ENCODE measurements at regions not wholly inside any gene's neighbourhood (a gene's known extent, or its start where the extent isn't known, plus 50 kb on each side); places are given as distances from the start of the nearest gene placed in this dataset.

DNA sequence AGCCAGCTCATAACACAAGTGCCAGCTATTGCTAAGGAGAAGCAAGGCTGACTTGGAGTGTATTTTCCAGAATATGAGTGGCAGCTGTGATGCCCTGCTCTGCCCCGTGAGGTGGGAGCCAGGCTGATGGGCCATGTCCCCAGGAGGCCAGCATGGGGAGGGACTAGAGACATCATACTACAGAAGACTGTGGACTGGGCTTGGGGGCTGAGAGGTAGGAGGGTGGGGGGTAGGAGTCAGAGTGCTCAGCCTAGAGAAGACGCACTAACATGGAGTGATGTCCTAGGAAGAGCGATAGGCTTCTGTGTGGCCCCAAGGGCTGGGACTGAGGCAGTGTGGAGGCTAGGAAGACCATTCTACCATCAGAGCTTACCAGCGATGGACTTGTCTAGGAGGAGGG lies 143.7 kb downstream of the WSCD1 start:
- Histone ChIP-seq H3K9me3 (replicated peaks; ENCODE audit: control insufficient read depth, insufficient read depth, low read depth, low read length) (no peaks in the 10 kb centered on the region), H3K27ac (ENCODE audit: extremely low read depth, low read depth, low read length) (no peak overlapping the region), H3K9me1 (ENCODE audit: control insufficient read depth, insufficient read depth, low read length) (no peaks in the 10 kb centered on the region), H3K4me1 (replicated peaks in 1 of 2; ENCODE audit: control insufficient read depth in 2 of 2, insufficient read depth in 2 of 2, low read length in 2 of 2) (no peaks in the 10 kb centered on the region), H3K4me3 (no peak overlapping the region), H2AFZ (ENCODE audit: low read depth, low read length) (no peak overlapping the region), H3K27me3 (ENCODE audit: control insufficient read depth in 2 of 2, insufficient read depth in 2 of 2, low read length in 2 of 2) (peaks cover 0 to 5% of the 10 kb centered on the region in 2 experiments; a peak in 1 of 5 replicates), H4K20me1 (replicated peaks; ENCODE audit: control insufficient read depth, insufficient read depth, low read length) (no peaks in the 10 kb centered on the region), H3K79me2 (ENCODE audit: control insufficient read depth, insufficient read depth, low read length) (no peaks in the 10 kb centered on the region), H3K9ac (ENCODE audit: insufficient read depth in 1 of 2, low read depth in 2 of 2, low read length in 2 of 2) (no peak overlapping the region), H3K4me2 (ENCODE audit: insufficient read depth, low read length) (no peak overlapping the region), H3K36me3 (ENCODE audit: control insufficient read depth, insufficient read depth, low read length) (no peaks in the 10 kb centered on the region)
- BruUV-seq (replicated peaks), result no TSS peak
- FAIRE-seq, result no peak
- no peak for DNase-seq (ENCODE audit: extremely low read depth in 1 of 4, low spot score in 3 of 4)
- CTCF ChIA-PET (ENCODE audit: low intra/inter-chr PET ratio), result no interaction called here
- in situ Hi-C loops (cut with MboI), result no loop called here
- POLR2A ChIA-PET, result no interaction called here
- ATAC-seq, result no peak
- intact Hi-C loops (cut with micrococcal nuclease), result no loop called here
- WGBS (ENCODE audit: insufficient coverage, low coverage, missing lambda C conversion rate), result 6% methylated on average over 4 of the region's 4 CpGs
- TF ChIP-seq MAFF (IDR thresholded peaks at IDR 0.05; ENCODE audit: low read length) (no peak), BRF1 (IDR thresholded peaks at IDR 0.05; ENCODE audit: borderline replicate concordance, extremely low read depth, insufficient read length) (no peak), ZNF282 (CRISPR knock-in tag; IDR thresholded peaks at IDR 0.05) (no peak), ZNF316 (IDR thresholded peaks at IDR 0.05) (no peak), SRSF7 (optimal IDR thresholded peaks at IDR 0.05; ENCODE audit: low read depth, low read length) (no peak)
- TF ChIP-seq, protein P1, sequence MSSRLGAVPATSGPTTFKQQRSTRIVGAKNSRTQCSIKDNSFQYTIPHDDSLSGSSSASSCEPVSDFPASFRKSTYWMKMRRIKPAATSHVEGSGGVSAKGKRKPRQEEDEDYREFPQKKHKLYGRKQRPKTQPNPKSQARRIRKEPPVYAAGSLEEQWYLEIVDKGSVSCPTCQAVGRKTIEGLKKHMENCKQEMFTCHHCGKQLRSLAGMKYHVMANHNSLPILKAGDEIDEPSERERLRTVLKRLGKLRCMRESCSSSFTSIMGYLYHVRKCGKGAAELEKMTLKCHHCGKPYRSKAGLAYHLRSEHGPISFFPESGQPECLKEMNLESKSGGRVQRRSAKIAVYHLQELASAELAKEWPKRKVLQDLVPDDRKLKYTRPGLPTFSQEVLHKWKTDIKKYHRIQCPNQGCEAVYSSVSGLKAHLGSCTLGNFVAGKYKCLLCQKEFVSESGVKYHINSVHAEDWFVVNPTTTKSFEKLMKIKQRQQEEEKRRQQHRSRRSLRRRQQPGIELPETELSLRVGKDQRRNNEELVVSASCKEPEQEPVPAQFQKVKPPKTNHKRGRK (tag; IDR thresholded peaks at IDR 0.05), result no peak

DNA sequence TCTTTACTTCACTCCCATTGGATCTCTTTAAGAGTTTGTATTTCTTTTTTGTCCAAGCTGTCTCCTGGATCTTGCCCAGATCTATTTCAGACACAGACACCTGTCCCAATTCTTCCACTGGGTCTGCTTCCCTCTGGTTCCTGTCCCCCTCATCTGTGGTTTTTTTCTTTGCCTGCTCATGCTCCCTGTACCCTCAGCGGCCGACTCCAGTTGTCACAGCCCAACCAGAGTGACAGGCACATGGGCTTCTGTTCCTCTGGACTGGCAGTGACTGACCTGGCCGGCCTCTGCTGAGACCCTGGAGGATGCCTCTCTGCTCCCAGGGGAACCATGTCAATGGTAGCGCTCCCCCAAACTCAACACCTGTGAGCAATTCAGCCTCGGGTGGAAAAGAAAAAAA lies 142.6 kb downstream of the WSCD1 start:
- CTCF ChIA-PET (ENCODE audit: low intra/inter-chr PET ratio), result no interaction called here

More for the DNA sequence above, 142.6 kb downstream of the WSCD1 start:
- ATAC-seq, result no peak
- no peaks in the 10 kb centered on the region for H3K4me1 ChIP-seq (replicated peaks in 1 of 2; ENCODE audit: control insufficient read depth in 2 of 2, insufficient read depth in 2 of 2, low read length in 2 of 2)
- no TSS peak for BruUV-seq (replicated peaks)
- no peaks in the 10 kb centered on the region for H3K36me3 ChIP-seq (ENCODE audit: control insufficient read depth, insufficient read depth, low read length)
- no peak overlapping the region for H2AFZ ChIP-seq (ENCODE audit: low read depth, low read length)
- TF ChIP-seq RERE (CRISPR knock-in tag; IDR thresholded peaks at IDR 0.05; ENCODE audit: borderline replicate concordance), result no peak
- no peak overlapping the region for H3K27ac ChIP-seq (ENCODE audit: extremely low read depth, low read depth, low read length)
- in situ Hi-C loops (cut with MboI) (no loop called here), intact Hi-C loops (cut with micrococcal nuclease) (no loop called here)
- DNase-seq (ENCODE audit: extremely low read depth in 1 of 4, low spot score in 3 of 4), result no peak
- no peaks in the 10 kb centered on the region for H3K9me3 ChIP-seq (replicated peaks; ENCODE audit: control insufficient read depth, insufficient read depth, low read depth, low read length)
- no peaks in the 10 kb centered on the region for H3K79me2 ChIP-seq (ENCODE audit: control insufficient read depth, insufficient read depth, low read length)
- 4% methylated on average over 5 of the region's 5 CpGs for WGBS (ENCODE audit: insufficient coverage, low coverage, missing lambda C conversion rate)
- no peak for FAIRE-seq
- H3K9ac ChIP-seq (ENCODE audit: insufficient read depth in 1 of 2, low read depth in 2 of 2, low read length in 2 of 2), result no peak overlapping the region
- POLR2A ChIA-PET, result no interaction called here
- H3K4me2 ChIP-seq (ENCODE audit: insufficient read depth, low read length), result no peak overlapping the region
- H3K27me3 ChIP-seq (ENCODE audit: control insufficient read depth in 2 of 2, insufficient read depth in 2 of 2, low read length in 2 of 2), result no peaks in the 10 kb centered on the region
- H3K9me1 ChIP-seq (ENCODE audit: control insufficient read depth, insufficient read depth, low read length), result no peaks in the 10 kb centered on the region
- H3K4me3 ChIP-seq, result no peak overlapping the region
- no peaks in the 10 kb centered on the region for H4K20me1 ChIP-seq (replicated peaks; ENCODE audit: control insufficient read depth, insufficient read depth, low read length)

All from K562 (cell line).